LNCAP (cell line): ENCODE measurements at regions not wholly inside any gene's neighbourhood (a gene's known extent, or its start where the extent isn't known, plus 50 kb on each side); places are given as distances from the start of the nearest gene placed in this dataset.

Experiments used
- CTCF ChIP-seq: fragments of 450-650 bp; IDR thresholded peaks from 2 replicates; pipeline ENCODE4 v1.5.1; 2017; ENCODE audit warnings: mild to moderate bottlenecking

GRCh38 chr5:136703036-136703435, 337.7 kb upstream of the TRPC7 start:
- no peak for TF ChIP-seq CTCF

- TF ChIP-seq CTCF, result no peak
Measured at GRCh38 chr5:136701191-136701590, 335.8 kb upstream of the TRPC7 start.

GRCh38 chr5:136699651-136700050, 334.3 kb upstream of the TRPC7 start:
- no peak for TF ChIP-seq CTCF

GRCh38 chr5:136698970-136699369, 333.6 kb upstream of the TRPC7 start:
- TF ChIP-seq CTCF, result no peak

GRCh38 chr5:136694258-136694657, 328.9 kb upstream of the TRPC7 start:
- no peak for TF ChIP-seq CTCF

- TF ChIP-seq CTCF, result no peak
Measured at GRCh38 chr5:136689552-136689951, 324.2 kb upstream of the TRPC7 start.

- TF ChIP-seq CTCF, result peak; percentile 70
Measured at GRCh38 chr5:136686192-136686872, 321.0 kb upstream of the TRPC7 start.

- TF ChIP-seq CTCF, result no peak
Measured at GRCh38 chr5:136682986-136683385, 317.6 kb upstream of the TRPC7 start.
